Smooth muscle cell (in vitro differentiated cells): ENCODE measurements at regions not wholly inside any gene's neighbourhood (a gene's known extent, or its start where the extent isn't known, plus 50 kb on each side); places are given as distances from the start of the nearest gene placed in this dataset.
"Not testable (repeated sequence)": the region's sequence is repeated elsewhere in the genome, so short reads cannot be mapped to it uniquely, and the experiment has no call there.

Source experiments
- DNase-seq: peaks from one replicate; lab custom pipeline; 2025; ENCODE audit not compliant: unreplicated experiment; lab: John Stamatoyannopoulos, UW
- H2AFZ ChIP-seq: fragments of 200-600 bp; sonication (generic); 2 replicates; pipeline ENCODE4 v1.6.0; 2016; ENCODE audit warnings: antibody characterized with exemption, low read depth, mild to moderate bottlenecking
- H3F3A ChIP-seq: fragments of 200-600 bp; sonication (generic); 2 replicates; pipeline ENCODE4 v1.6.0; 2017; ENCODE audit warnings: antibody characterized with exemption, low read depth
- H3K27ac ChIP-seq: fragments of 200-600 bp; sonication (generic); 2 replicates; pipeline ENCODE4 v1.5.1; 2016; ENCODE audit warnings: low read depth, mild to moderate bottlenecking
- H3K27me3 ChIP-seq: fragments of 200-600 bp; sonication (generic); 2 replicates; pipeline ENCODE4 v1.6.1; 2016; ENCODE audit warnings: low read depth, mild to moderate bottlenecking
- H3K36me3 ChIP-seq: fragments of 200-600 bp; sonication (generic); 2 replicates; pipeline ENCODE4 v1.5.1; 2016; ENCODE audit warnings: low read depth
- H3K4me1 ChIP-seq: fragments of 200-600 bp; sonication (generic); 2 replicates; pipeline ENCODE4 v1.5.1; 2016; ENCODE audit warnings: low read depth
- H3K4me2 ChIP-seq: fragments of 200-600 bp; sonication (generic); 2 replicates; pipeline ENCODE4 v1.6.0; 2016; ENCODE audit warnings: mild to moderate bottlenecking
- H3K4me3 ChIP-seq: fragments of 200-600 bp; sonication (generic); 2 replicates; pipeline ENCODE4 v1.5.1; 2016; ENCODE audit warnings: mild to moderate bottlenecking
- H3K79me2 ChIP-seq: fragments of 200-600 bp; sonication (generic); 2 replicates; pipeline ENCODE4 v1.6.0; 2016; ENCODE audit warnings: low read depth, mild to moderate bottlenecking
- H3K9ac ChIP-seq: fragments of 200-600 bp; sonication (generic); 2 replicates; pipeline ENCODE4 v1.6.0; 2016; ENCODE audit warnings: low read depth
- H3K9me3 ChIP-seq: fragments of 200-600 bp; sonication (generic); replicated peaks from 2 replicates; pipeline ENCODE4 v1.5.1; 2016; ENCODE audit warnings: low read depth
- H4K20me1 ChIP-seq: fragments of 200-600 bp; sonication (generic); 2 replicates; pipeline ENCODE4 v1.6.0; 2016; ENCODE audit warnings: low read depth
- WGBS: methylation state at CpG from one replicate; pipeline ENCODE4 v1.1.7; 2016; ENCODE audit warnings: low lambda C conversion rate; 5-methylcytosine and 5-hydroxymethylcytosine counted together
- TF ChIP-seq, protein P1 (sequence below): fragments of 200-600 bp; sonication (generic); IDR thresholded peaks from 2 replicates; pipeline ENCODE4 v1.5.1; 2017; ENCODE audit warnings: borderline replicate concordance, mild to moderate bottlenecking, antibody characterized with exemption; ENCODE audit not compliant: insufficient read depth, poor library complexity, severe bottlenecking

DNA sequence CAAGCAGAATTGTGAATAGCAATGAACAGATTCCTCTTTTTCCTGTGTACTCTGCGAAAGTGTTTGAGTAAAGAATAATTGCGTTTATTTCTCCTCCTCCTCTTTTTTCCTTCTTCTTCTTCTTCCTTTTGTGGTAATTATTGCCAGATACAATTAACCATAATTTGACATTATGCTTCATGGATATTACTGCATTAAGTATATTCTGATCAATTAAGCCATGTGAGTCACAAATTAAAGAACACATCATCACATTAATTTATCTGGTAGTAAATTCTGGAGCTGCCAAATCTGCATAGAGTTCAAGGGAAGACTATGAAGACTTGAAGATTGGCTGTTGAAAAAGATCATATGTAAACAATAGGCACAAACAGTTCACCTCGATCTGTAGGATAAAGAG lies 72.9 kb upstream of the TFPI start:
- no peak overlapping the region for H3K27ac ChIP-seq
- TF ChIP-seq, protein P1, sequence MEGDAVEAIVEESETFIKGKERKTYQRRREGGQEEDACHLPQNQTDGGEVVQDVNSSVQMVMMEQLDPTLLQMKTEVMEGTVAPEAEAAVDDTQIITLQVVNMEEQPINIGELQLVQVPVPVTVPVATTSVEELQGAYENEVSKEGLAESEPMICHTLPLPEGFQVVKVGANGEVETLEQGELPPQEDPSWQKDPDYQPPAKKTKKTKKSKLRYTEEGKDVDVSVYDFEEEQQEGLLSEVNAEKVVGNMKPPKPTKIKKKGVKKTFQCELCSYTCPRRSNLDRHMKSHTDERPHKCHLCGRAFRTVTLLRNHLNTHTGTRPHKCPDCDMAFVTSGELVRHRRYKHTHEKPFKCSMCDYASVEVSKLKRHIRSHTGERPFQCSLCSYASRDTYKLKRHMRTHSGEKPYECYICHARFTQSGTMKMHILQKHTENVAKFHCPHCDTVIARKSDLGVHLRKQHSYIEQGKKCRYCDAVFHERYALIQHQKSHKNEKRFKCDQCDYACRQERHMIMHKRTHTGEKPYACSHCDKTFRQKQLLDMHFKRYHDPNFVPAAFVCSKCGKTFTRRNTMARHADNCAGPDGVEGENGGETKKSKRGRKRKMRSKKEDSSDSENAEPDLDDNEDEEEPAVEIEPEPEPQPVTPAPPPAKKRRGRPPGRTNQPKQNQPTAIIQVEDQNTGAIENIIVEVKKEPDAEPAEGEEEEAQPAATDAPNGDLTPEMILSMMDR: no peak
- no peaks in the 10 kb centered on the region for H3K36me3 ChIP-seq
- no peak overlapping the region for H3K9ac ChIP-seq
- no peaks in the 10 kb centered on the region for H3K27me3 ChIP-seq
- DNase-seq: no peak
- no peaks in the 10 kb centered on the region for H3K9me3 ChIP-seq
- no peaks in the 10 kb centered on the region for H3K79me2 ChIP-seq
- no peaks in the 10 kb centered on the region for H4K20me1 ChIP-seq
- H3F3A ChIP-seq: no peaks in the 10 kb centered on the region
- no peaks in the 10 kb centered on the region for H3K4me1 ChIP-seq
- H2AFZ ChIP-seq: no peak overlapping the region
- no peak overlapping the region for H3K4me2 ChIP-seq
- WGBS: 90% methylated on average over 3 of the region's 3 CpGs
- H3K4me3 ChIP-seq: no peak overlapping the region

DNA sequence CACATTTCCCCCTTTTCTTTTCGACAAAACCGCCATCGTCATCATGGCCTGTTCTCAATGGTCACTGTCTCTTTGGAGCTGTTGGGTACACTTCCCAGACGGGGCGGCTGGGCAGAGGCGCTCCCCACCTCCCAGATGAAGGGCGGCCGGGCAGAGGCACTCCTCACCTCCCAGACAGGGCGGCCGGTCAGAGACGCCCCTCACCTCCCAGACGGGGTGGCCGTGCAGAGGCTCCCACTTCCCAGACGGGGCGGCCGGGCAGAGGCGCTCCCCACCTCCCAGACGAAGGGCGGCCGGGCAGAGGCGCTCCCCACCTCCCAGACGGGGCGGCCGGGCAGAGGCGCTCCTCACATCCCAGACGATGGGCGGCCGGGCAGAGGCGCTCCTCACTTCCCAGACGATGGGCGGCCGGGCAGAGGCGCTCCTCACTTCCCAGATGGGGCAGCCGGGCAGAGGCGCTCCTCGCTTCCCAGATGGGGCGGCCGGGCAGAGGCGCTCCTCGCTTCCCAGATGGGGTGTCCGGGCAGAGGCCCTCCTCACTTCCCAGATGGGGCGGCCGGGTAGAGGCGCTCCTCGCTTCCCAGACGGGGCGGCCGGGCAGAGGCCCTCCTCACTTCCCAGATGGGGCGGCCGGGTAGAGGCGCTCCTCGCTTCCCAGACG lies 82.6 kb upstream of the TFPI start:
- 99% methylated on average over 33 of the region's 53 CpGs for WGBS
- not testable (repeated sequence) for H3F3A ChIP-seq, H3K4me2 ChIP-seq, DNase-seq, H3K4me1 ChIP-seq, H3K9ac ChIP-seq, H3K79me2 ChIP-seq, H3K9me3 ChIP-seq, H4K20me1 ChIP-seq, H3K36me3 ChIP-seq, H3K27ac ChIP-seq, H3K4me3 ChIP-seq, H3K27me3 ChIP-seq, H2AFZ ChIP-seq

DNA sequence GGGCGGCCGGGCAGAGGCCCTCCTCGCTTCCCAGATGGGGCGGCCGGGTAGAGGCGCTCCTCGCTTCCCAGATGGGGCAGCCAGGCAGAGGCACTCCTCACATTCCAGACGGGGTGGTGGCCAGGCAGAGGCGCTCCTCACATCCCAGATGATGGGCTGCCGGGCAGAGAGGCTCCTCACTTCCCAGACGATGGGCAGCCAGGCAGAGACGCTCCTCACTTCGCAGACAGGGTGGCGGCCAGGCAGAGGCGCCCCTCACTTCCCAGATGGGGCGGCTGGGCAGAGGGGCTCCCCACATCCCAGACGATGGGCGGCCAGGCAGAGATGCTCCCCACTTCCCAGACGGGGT lies 83.1 kb upstream of the TFPI start:
- H4K20me1 ChIP-seq, H3K4me2 ChIP-seq, H3F3A ChIP-seq, H3K4me1 ChIP-seq, DNase-seq, H3K9ac ChIP-seq, H3K27me3 ChIP-seq, H3K79me2 ChIP-seq, H2AFZ ChIP-seq, H3K36me3 ChIP-seq, H3K27ac ChIP-seq, H3K9me3 ChIP-seq, H3K4me3 ChIP-seq: not testable (repeated sequence)
- WGBS: 98% methylated on average over 12 of the region's 19 CpGs

DNA sequence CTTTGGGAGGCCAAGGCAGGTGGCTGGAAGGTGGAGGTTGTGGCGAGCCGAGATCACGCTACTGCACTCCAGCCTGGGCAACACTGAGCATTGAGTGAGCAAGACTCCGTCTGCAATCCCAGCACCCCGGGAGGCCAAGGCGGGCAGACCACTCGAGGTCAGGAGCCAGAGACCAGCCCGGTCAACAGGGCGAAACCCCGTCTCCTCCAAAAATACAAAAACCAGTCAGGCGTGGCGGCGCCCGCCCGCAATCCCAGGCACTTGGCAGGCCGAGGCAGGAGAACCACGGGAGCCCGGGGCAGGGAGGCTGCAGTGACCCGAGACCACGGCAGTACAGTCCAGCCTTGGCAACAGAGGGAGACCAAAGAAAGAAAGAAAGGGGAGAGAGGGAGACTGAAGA lies 83.5 kb upstream of the TFPI start:
- H3K27me3 ChIP-seq, H4K20me1 ChIP-seq, H3K79me2 ChIP-seq, H3K9me3 ChIP-seq, H3K27ac ChIP-seq, H3K4me3 ChIP-seq, H3K4me1 ChIP-seq, H3K9ac ChIP-seq, H3K36me3 ChIP-seq, H2AFZ ChIP-seq, H3F3A ChIP-seq, H3K4me2 ChIP-seq, DNase-seq: not testable (repeated sequence)
- 92% methylated on average over 20 of the region's 20 CpGs for WGBS

DNA sequence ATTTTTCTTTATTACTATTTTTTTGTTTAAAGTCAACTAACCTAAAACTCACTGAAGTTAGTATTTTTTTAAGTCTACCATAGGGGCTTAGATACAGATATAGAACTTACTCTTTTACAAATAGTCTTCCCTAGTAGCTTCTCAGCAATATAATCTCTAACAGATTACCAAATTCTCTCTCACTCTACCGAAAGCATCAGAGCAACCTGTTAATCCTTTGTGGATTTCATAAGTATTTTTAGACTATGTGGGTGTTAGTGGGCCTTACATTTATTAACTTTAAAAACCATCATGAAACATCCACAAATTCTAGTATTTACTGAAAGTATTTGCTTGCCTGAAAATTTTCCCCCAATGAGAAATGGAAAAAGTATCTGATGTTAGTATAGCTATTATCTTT lies 84.6 kb upstream of the TFPI start:
- no peak for DNase-seq
- no peak overlapping the region for H3K27ac ChIP-seq
- no peaks in the 10 kb centered on the region for H3K79me2 ChIP-seq
- no peak overlapping the region for H2AFZ ChIP-seq
- no peaks in the 10 kb centered on the region for H3K9me3 ChIP-seq
- no peaks in the 10 kb centered on the region for H4K20me1 ChIP-seq
- no peak overlapping the region for H3K4me3 ChIP-seq
- no peaks in the 10 kb centered on the region for H3F3A ChIP-seq
- no peak overlapping the region for H3K9ac ChIP-seq
- no peaks in the 10 kb centered on the region for H3K4me1 ChIP-seq
- H3K27me3 ChIP-seq: no peaks in the 10 kb centered on the region
- no peaks in the 10 kb centered on the region for H3K36me3 ChIP-seq
- WGBS: 44% methylated on average over 1 of the region's 1 CpG
- TF ChIP-seq, protein P1: no peak
- H3K4me2 ChIP-seq: no peak overlapping the region
